ENCODE measurements at regions not wholly inside any gene's neighbourhood (a gene's known extent, or its start where the extent isn't known, plus 50 kb on each side); places are given as distances from the start of the nearest gene placed in this dataset.

GRCh38 chr6:54578261-54578660 is 268.3 kb upstream of the FAM83B start:
- H3K27me3 ChIP-seq: no peaks in the 10 kb centered on the region
- no peaks in the 10 kb centered on the region for H3K36me3 ChIP-seq
- no peak for DNase-seq
- H3K27ac ChIP-seq: no peak overlapping the region
- H3K4me3 ChIP-seq: no peak overlapping the region
- intact Hi-C loops (cut with DNase I; ENCODE audit: low total_unique reads): no loop called here
- no peaks in the 10 kb centered on the region for H3K9me3 ChIP-seq
- no peaks in the 10 kb centered on the region for H3K4me1 ChIP-seq
- TF ChIP-seq CTCF (IDR thresholded peaks at IDR 0.05) (no peak), POLR2A (IDR thresholded peaks at IDR 0.05) (no peak)

GRCh38 chr6:54579011-54579410 is 267.6 kb upstream of the FAM83B start:
- H3K36me3 ChIP-seq: no peaks in the 10 kb centered on the region
- intact Hi-C loops (cut with DNase I; ENCODE audit: low total_unique reads): no loop called here
- H3K4me3 ChIP-seq: no peak overlapping the region
- TF ChIP-seq POLR2A (IDR thresholded peaks at IDR 0.05) (no peak), CTCF (IDR thresholded peaks at IDR 0.05) (no peak)
- H3K27ac ChIP-seq: no peak overlapping the region
- H3K9me3 ChIP-seq: no peaks in the 10 kb centered on the region
- H3K27me3 ChIP-seq: no peaks in the 10 kb centered on the region
- H3K4me1 ChIP-seq: no peaks in the 10 kb centered on the region
- DNase-seq: no peak

GRCh38 chr6:54586251-54586650 is 260.3 kb upstream of the FAM83B start:
- Histone ChIP-seq H3K27me3 (no peaks in the 10 kb centered on the region), H3K4me1 (no peaks in the 10 kb centered on the region), H3K9me3 (peaks cover 0 to 3% of the 10 kb centered on the region in 2 donors), H3K4me3 (no peak overlapping the region), H3K36me3 (no peaks in the 10 kb centered on the region), H3K27ac (no peak overlapping the region)
- TF ChIP-seq CTCF (IDR thresholded peaks at IDR 0.05): no peak
- TF ChIP-seq POLR2A (IDR thresholded peaks at IDR 0.05): no peak
- intact Hi-C loops (cut with DNase I; ENCODE audit: low total_unique reads): no loop called here
- DNase-seq: no peak

- Histone ChIP-seq H3K4me3 (no peak overlapping the region), H3K27ac (no peak overlapping the region), H3K4me1 (no peaks in the 10 kb centered on the region), H3K27me3 (no peaks in the 10 kb centered on the region), H3K36me3 (no peaks in the 10 kb centered on the region), H3K9me3 (peaks cover 0 to 3% of the 10 kb centered on the region in 2 donors)
- intact Hi-C loops (cut with DNase I; ENCODE audit: low total_unique reads): no loop called here
- DNase-seq: no peak
- TF ChIP-seq CTCF (IDR thresholded peaks at IDR 0.05) (no peak), POLR2A (IDR thresholded peaks at IDR 0.05) (no peak)
Observed at GRCh38 chr6:54587277-54587676, 259.3 kb upstream of the FAM83B start.

- TF ChIP-seq CTCF (IDR thresholded peaks at IDR 0.05) (no peak), POLR2A (IDR thresholded peaks at IDR 0.05) (no peak)
- H3K4me1 ChIP-seq: no peaks in the 10 kb centered on the region
- DNase-seq: no peak
- H3K27ac ChIP-seq: no peak overlapping the region
- H3K36me3 ChIP-seq: no peaks in the 10 kb centered on the region
- intact Hi-C loops (cut with DNase I; ENCODE audit: low total_unique reads): no loop called here
- H3K4me3 ChIP-seq: no peak overlapping the region
- no peaks in the 10 kb centered on the region for H3K27me3 ChIP-seq
- peaks cover 0 to 3% of the 10 kb centered on the region in 2 donors for H3K9me3 ChIP-seq
Observed at GRCh38 chr6:54588176-54588575, 258.4 kb upstream of the FAM83B start.

Data from uterus (tissue), 3 donors.